ENCODE measurements at regions not wholly inside any gene's neighbourhood (a gene's known extent, or its start where the extent isn't known, plus 50 kb on each side); places are given as distances from the start of the nearest gene placed in this dataset.

DNA sequence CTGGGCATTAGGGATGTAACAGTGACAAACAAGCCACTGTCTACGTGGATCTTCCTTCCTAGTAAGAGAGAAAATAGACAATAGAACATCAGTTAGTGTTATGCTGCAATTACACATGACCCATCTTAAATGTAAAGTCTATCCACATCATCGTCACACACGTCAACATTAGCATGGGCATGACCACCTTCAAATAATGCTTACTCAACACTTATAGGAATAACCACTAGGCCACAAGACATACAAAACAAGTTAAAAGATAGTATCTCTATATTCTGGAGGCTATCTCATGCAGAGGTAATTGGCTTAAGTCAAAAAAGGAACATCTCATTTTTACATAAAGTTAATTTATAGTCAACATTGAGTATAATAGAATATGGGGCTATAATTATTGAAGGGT lies 156.5 kb downstream of the MOXD1 start:
- DNase-seq (ENCODE audit: low read depth in 4 of 4, low spot score in 3 of 4), result no peak

DNA sequence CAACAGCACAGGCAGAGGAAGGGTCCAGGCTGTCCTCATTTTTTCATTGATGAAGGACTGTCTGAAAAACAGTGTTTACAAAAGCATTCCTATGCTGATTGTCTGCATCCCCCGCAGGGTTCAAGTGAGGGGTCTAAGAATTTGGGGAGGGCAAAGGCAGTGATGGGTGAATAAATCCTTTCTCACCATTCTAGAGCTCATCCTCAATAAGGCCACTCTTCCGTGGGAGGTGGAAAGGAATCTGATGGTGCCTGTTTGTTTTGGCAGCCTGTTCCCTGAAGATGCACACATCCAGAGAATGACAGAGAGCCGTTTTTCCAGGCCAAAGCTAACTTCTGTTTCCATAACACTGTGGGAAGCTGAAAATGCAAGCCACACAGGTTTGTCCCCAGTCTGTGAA lies 164.5 kb downstream of the MOXD1 start:
- peak in 3 of 4 donors; percentile 10 to 35 (median 27) for DNase-seq (ENCODE audit: low read depth in 4 of 4, low spot score in 3 of 4)

DNA sequence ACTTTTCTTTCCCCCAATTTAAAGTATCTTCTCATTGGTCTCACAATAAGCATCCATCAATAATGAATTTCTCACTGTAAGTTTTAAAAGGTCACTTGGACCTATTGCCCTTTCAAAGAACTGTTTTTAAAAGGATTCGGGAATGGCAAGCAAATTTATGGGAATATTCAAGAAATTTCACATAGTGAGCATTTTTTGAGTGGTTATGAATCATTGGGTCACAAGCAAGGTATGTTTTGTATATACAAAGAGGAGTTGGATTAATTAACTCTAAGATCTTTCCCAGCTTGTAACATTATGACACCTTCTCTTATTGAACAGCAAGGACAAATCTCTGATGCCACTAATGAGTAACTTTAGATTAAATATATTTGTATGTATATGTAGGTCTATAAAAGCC lies 165.0 kb downstream of the MOXD1 start:
- DNase-seq (ENCODE audit: low read depth in 4 of 4, low spot score in 3 of 4), result no peak

DNA sequence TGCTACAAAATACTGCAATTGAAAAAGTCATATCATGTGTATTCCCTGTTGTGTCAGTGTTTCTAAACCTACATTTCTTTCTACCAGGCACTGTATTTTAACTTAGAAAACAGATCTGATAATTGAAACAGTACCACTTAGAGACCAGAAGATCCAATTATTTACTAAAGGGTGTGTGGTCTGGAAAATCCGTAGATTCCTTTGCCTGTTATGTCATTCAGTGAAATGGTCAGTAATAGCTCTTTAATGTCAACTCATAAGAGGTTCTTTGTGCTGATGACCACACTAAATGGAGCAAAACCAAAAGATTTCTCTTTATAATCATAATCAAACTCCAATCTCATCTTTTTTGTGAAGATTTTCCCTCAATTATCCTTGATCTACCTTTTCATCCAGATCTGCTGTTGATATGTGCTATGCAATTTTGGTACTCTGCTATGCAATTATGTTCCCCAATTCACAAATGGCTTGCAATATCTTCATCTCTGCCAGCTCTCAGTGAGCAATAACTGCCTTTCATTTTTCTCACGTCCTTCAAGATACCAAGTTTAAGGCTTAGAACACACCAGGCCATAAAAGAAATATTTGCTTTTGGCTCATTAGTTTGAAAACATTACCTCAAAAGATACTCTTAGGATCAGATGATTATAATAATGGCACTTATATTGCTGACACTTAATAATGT lies 165.5 kb downstream of the MOXD1 start:
- DNase-seq (ENCODE audit: low read depth in 4 of 4, low spot score in 3 of 4), result no peak

DNA sequence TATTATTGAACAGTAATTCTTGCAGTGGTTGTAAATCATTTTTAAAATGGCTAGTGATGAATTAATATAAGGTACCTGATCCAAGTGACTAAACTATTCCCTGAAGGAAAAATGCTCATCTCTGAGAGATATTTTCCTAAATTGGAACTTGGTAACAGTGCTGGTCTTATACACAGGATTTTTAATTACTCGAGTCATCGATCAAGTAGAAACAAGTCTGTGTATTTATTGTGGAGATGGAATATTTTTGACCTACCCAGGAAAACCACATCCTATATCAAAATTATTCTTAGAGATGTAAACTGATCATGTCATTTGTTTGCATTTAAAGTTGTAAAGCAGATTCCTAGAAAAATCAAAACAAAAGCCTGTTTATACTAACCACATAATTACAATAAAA lies 166.9 kb downstream of the MOXD1 start:
- no peak for DNase-seq (ENCODE audit: low read depth in 4 of 4, low spot score in 3 of 4)

DNA sequence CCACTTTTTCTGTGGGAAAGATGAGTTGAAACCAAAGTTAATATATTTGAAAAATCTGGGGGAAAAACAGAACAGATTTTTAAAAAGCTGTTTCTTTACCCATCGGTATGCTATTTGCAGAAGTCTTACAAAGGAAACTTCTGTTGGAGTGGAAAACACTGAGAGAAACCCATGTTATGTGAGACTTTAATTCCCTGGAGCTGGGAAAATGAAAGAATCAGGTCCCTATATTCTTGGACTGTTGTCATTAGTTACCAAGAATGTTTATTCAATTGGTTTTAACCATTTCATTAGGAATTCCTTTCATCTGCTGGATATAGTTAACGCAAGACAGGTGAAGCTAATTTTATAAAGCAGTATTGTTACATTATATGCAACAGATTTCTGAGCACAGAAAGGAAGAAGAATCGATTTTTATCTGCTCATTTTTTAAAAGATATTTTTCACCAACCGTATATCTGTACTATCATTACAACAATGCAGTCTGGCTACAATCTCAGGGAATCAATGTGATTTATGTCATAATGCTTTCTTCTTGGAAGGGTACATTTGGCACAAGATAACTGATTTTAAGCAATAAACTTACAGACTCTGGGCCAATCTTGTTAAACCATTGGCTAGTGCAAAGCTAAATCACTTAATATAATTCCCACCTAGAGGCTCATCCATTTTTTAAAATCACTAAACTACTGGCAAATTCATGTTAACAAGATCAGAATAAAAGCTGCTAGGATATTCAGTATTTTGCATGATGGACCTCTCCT lies 170.0 kb downstream of the MOXD1 start:
- no peak for DNase-seq (ENCODE audit: low read depth in 4 of 4, low spot score in 3 of 4)

DNA sequence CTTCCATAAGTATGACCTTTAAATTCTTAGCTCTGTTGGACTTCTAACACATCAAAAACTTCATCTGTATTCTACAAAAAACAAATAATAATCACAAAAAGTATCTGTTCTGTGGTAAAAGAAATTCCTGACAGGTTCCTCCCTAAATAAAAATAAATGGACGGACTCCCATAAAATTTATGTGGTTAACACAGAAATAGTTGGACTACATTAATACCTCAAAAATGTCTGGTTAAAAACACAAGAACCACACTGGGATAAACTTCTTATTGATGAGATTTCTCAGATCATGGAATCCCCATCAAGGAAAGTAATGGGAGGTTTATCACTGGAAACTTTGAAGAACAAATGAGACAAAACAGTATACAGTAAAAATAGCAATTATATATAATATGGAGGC lies 172.4 kb downstream of the MOXD1 start:
- no peak for DNase-seq (ENCODE audit: low read depth in 4 of 4, low spot score in 3 of 4)

DNA sequence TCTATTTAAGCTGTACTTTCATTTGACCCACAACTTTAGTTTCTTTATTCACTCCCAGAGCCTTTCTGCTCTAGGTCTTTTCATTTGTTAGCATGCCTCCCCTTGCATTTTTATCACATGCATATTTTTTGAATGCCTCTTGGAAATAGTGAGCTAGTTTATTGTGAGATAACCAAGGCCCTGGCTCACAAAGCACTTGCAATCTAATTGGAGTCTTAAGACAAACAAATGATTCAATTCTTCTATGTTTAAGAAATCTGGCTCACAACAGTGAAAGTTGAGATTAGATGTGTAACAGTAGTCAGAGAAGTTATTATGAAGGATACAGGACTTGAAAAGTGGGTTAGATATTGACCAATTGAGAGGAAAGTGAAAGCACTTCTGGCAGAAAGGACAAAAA lies 173.4 kb downstream of the MOXD1 start:
- DNase-seq (ENCODE audit: low read depth in 4 of 4, low spot score in 3 of 4), result no peak

DNA sequence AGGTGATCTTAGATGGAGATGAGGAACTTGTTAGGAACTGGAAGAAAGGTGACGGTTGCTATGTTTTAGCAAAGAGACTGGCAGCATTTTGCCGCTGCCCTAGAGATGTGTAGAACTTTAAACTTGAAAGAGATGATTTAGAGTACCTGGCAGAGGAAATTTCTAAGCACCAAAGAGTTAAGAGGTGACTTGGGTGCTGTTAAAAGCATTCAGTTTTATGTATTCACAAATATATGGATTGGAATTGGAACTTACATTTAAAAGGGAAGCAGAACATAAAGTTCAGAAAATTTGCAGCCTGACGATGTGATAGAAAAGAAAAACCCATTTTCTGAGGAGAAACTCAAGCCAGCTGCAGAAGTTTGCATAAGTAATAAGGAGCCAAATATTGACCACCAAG lies 176.3 kb downstream of the MOXD1 start:
- DNase-seq (ENCODE audit: low read depth in 4 of 4, low spot score in 3 of 4), result no peak

DNA sequence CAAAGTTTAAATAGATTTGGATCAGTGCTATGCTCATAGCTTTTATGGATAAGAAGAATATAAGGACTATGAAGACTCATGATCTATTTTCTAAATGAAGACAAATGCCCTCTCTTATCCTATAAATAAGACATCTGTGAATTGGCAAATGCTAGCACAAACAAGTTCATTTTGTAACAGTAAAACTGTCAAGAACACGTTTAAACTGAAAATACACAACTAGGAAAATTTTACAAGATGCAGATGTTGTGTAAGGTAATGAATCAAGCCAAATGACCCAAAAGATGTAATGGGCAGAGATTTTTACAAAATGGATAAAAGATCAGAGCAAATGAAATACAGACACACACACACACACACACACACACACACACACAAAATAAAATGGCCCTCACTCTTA lies 180.5 kb downstream of the MOXD1 start:
- DNase-seq (ENCODE audit: low read depth in 4 of 4, low spot score in 3 of 4), result no peak

DNA sequence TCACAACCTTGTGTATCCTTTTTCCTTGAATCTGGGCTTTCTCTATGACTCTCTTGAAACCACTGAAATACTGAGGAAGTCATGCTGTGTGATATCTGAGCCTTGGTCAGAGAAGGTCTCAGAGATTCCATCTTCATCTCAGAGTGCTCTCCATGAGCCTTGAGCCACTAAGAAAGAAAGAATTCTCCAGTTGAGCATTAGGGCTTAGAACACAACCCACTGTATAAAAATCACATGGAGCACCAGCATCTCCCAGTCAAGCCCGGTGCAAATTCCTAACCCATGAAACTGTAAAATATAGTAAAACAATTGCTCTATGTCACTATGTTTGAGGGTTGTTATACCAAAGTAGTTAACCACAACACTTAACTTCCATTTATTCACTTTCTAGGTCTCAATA lies 181.4 kb downstream of the MOXD1 start:
- DNase-seq (ENCODE audit: low read depth in 4 of 4, low spot score in 3 of 4), result no peak

DNA sequence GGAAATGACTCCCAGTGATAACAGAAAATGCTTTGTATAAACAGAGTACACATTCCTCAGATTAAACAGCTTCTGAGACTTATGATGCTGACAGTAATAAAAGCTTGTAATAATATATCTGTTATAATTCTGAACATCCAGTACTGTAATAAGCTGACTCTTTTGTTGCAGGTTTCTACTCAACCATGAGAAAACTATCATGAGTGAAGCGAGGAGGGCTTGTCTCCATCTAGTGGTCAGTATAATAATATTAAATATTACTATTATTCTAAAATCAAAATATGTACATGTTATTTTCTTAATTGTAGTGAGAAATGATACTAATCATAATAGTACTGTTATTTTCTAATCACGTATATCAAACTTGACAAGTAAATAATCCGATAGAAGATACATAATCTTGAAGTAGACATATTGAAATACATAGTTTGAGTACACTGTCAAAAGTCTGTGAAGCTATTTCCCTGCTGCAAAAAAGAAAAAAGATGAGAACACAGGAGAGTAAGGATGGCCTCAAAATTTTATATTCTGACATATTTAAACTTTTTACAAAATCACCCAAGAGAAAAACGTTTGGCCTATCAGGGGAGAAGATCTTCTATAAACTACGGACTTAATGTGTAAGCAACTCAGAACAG lies 183.1 kb downstream of the MOXD1 start:
- no peak for DNase-seq (ENCODE audit: low read depth in 4 of 4, low spot score in 3 of 4)

DNA sequence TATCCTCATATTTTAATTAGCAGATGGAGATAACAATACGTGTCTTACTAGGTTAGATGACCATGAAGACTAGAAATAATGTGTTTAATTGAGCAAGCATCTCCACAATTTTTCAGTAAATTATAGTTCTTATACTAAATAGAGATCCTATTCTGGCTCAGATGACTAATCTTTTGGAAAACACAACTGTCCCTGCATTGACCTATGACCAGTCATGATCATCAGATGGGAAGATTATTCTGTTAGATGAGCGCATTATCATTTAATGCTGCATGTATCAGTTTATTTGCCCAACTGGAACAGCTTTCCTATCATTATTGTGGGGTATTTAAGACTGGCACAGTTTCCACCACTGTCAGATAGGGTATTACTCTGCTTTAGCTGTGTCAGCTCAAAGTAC lies 185.5 kb downstream of the MOXD1 start:
- DNase-seq (ENCODE audit: low read depth in 4 of 4, low spot score in 3 of 4), result no peak

DNA sequence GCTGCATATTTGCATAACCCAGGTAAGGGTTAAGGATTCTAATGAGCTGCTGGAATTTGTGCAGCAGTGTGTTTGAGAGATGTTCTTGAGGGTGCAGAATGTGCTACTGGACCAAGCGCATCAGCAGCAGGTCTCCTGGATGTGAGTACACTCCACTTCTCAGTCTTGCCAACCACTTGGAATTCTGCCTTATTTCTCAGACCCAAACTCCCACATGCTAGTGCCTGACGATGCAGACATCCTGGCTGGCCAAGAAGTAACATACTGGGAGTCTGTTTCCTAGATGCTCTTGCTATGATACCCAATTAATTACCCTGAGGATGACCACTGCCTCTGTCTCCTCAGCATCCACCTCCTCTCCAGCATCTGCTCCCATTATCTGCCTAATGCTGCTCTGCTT lies 186.6 kb downstream of the MOXD1 start:
- DNase-seq (ENCODE audit: low read depth in 4 of 4, low spot score in 3 of 4), result no peak

DNA sequence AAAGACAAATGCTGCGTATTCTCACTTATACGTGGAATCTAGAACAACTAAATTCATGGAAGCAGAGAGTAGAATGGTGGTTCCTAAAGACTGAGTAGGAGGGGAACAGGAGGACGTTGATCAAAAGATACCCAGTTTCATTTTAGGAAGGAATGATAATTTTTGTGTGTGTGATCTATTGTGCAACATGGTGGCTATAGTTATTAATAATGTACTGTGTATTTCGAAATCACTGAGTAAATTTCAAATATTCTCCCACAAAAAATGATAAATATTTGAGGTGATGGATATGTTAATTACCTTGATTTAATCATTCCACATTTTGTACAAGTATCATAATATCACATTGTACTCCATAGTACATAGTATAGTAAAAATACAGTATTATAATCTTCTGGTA lies 187.5 kb downstream of the MOXD1 start:
- no peak for DNase-seq (ENCODE audit: low read depth in 4 of 4, low spot score in 3 of 4)

DNA sequence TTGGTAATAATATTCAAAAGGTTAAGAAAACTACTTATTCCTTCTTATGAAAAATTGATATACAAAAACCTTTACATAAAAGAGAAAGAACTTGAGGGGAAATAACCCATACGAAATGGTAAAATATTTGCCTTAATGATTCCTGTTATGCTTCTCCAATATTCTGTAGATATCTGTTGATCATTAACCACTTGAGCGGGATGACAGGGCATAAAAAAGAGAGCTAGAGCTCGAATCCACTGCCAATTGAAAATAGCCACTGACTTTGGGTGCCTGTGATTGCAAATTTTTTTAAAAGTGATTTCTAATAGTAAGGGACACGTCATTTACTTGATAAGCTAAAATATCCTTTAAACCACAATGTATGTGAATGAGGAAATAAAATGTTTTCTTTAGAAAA lies 188.1 kb downstream of the MOXD1 start:
- no peak for DNase-seq (ENCODE audit: low read depth in 4 of 4, low spot score in 3 of 4)

DNA sequence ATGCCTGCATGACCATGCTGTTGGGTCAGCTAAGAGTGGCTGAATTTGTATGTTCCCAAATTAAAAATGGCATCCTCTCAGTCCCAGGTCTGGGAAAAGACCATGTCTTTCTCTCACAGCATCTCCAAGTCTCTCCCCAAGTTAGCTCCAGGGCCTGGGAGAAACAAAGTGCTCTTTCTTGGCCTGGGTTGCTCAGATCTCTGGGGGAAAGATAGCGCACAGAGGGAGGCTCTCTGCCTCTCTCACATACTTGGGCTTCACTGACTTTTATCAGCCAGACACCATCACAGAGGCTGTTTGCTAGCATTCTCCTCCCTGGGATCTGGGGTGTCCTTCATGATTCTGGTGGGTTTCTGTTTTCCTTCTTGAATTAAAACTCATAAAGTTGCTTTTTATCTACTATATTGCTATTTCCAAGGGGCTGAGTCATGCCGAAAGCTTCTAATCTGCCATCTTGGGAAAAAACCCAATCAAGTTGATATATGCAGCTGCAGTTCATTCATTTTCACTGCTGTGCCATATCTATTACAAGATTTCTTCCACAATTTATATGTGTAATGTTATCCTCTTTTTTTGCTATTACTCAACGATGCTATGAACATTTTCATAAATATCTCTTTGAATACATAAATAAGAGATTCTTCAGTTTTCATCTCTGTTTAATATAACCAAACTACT lies 190.2 kb downstream of the MOXD1 start:
- no peak for DNase-seq (ENCODE audit: low read depth in 4 of 4, low spot score in 3 of 4)

DNA sequence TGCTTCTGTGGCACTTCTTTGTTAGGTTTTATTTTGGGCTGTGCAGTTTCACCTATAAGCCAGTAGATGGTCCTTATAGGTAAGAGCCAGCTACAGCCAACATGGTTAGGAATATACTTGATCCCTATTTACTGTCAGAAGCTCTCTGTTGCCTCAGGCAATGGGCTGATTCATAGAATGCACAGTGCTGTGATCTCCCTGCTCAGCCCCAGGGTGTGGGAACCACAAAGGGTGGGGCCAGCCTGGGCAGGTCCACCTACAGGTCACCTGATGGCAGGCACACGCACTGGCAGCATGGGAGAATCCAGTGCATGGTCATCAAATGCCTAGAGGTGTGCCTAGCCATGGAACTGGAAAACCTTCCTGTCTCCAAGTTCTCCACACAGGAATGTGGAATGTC lies 191.9 kb downstream of the MOXD1 start:
- no peak for DNase-seq (ENCODE audit: low read depth in 4 of 4, low spot score in 3 of 4)

DNA sequence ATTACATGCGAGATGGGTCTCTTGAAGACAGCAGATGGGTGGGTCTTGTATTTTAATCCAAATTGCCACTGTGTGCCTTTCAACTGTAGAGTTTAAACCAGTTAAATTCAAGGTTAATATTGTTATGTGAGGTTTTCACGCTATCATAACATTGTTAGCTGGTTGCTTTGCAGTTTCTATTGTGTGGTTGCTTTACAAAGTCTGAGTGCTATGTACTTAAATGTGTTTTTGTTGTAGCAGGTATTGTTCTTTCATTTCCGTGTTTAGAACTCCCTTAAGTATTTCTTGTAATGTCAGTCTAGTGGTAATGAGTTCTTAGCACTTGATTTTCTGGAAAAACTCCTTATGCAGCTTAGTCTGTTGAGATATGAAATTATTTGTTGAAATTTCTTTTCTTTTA lies 193.3 kb downstream of the MOXD1 start:
- DNase-seq (ENCODE audit: low read depth in 4 of 4, low spot score in 3 of 4), result no peak

DNA sequence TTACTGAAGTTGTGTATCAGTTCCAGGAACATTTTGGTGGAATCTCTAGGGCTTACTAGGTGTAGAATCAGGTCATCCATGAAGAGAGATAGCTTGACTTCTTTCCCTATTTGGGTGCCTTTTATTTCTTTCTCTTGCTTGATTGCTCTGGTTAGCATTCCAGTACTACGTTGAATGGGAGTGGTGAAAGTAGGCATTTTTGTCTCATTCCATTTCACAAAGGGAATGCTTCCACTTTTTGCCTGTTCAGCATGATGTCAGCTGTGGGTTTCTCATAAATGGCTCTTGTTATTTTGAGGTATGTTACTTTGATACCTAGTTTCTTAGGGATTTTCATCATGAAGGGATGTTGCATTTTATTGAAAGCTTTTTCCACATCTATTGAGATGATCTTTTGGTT lies 195.3 kb downstream of the MOXD1 start:
- DNase-seq (ENCODE audit: low read depth in 4 of 4, low spot score in 3 of 4), result no peak

DNA sequence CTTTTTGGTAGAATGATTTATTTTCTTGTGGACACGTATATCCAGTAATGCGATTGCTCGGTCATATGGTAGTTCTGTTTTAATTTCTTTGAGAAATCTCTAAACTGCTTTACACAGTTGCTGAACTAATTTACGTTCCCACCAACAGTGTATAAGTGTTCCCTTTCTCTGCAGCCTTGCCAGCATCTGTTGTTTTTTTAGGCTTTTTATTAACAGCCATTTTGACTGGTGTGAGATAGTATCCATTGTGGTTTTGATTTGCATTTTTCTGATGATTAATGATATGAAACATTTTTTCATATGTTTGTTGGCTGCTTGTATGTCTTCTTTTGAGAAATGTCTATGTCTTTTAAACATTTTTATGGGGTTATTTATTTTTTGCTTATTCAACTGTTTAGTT lies 196.7 kb downstream of the MOXD1 start:
- no peak for DNase-seq (ENCODE audit: low read depth in 4 of 4, low spot score in 3 of 4)

DNA sequence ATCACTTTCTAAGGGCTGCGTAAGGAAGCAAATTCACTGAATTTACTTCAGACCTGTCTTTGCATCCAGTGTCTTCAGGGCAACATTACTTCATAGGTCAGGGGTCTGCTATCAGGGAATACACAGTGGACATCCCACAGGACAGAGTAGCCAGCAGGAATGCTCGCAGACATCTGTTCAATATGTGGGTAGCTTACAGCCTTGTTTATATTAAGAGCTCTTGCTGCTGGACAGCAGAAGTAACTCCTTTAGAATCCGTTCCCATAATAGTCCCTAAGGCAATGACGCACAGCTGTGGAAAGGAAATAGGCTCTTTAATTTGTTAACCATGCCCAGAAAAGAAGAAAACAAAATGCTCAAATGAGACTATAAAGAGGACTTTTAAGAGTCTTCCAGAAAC lies 198.7 kb downstream of the MOXD1 start:
- DNase-seq (ENCODE audit: low read depth in 4 of 4, low spot score in 3 of 4), result peak; percentile 19 to 42 (median 32)
